Hematopoietic multipotent progenitor cell treated with erythropoietin and hydrocortisone succinate and interleukin-3 and kit ligand, for 8 days (in vitro differentiated cells): ENCODE measurements at regions not wholly inside any gene's neighbourhood (a gene's known extent, or its start where the extent isn't known, plus 50 kb on each side); places are given as distances from the start of the nearest gene placed in this dataset.

Experiments
- DNase-seq: peaks from one replicate; pipeline ENCODE4 v3.0.0-alpha.2; 2015

DNA sequence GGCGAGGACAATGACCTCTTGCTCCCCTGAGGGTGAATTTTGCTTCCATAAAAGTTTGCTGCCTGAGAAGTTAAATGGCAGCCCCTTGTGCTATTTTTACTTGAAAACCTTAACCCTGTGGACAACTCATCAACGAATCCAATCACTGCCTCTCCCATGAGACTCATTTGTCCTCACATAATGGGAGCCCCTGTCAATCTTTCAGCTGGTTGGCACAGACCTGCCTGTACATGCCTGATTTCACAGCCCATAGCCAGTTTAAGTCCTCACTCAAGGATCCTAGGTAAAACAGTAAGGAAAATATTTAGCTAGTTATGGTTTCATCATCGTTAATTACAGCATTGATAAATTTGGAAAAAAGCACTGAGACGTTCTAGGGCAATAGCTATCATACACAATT lies 207.4 kb downstream of the NHLRC3 start:
- DNase-seq = no peak

DNA sequence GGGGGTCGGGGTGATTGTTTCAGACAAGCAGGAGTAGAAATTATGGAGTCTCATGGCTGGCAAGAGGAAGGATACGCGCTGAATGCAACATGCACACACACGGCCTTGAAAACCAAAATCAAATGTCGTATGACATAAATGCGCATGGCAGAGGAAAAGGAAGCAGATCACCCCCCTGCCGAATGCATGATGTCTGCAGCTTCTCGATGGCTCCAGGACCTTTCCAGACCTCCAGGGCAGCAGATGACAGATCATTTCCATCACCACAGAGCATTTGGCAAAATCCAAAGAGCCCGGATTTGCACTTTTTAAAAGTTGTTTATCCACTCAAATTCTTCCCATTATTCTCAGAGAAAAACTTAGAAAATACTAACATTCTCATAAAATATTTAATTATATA lies 211.7 kb downstream of the NHLRC3 start:
- DNase-seq = no peak

DNA sequence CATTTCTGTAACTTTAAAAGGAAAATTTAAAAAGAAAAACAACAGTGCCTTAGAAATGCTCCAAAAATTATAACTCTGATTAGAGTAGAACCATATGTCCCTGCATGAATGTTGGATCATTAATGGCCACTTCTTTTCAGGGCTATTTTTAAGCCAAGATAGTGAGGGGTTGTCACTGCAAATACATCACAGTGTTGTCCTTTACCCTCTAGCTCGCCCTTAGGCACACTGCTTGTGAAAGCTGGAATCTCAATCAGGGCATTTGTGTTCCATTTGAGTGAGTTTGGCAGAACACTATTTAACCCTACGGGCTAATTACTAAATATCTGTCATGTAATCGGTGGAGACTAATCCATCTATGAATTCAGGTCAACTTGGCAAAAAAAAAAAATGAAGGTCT lies 212.2 kb downstream of the NHLRC3 start:
- DNase-seq = no peak

- no peak for DNase-seq
Measured at GRCh38 chr13:39251340-39251739, 213.1 kb downstream of the NHLRC3 start.

- DNase-seq = no peak
Measured at GRCh38 chr13:39253774-39254173, 215.5 kb downstream of the NHLRC3 start.

- DNase-seq = no peak
Measured at GRCh38 chr13:39254601-39255000, 216.3 kb downstream of the NHLRC3 start.

GRCh38 chr13:39257642-39258041 lies 219.4 kb downstream of the NHLRC3 start:
- no peak for DNase-seq

GRCh38 chr13:39259371-39260140 lies 221.3 kb downstream of the NHLRC3 start:
- DNase-seq = no peak

DNA sequence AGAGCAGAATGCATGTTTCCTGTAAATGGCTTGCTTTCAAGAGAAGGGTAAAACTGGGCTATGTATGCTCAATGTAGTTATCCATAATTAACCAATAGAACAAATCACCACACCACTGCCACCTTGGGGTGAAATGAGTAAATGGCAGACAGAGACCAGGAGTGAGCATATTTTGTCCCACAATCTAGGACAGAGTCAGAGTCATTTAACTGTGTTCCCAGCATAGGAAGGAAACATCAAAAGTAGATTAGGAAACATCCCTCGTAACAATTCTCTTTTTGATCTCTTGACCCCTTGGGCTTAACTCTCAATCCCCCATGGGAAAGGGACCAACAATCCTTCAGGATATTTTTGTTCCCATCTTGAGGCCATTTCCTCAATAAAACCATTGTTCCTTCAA lies 224.8 kb downstream of the NHLRC3 start:
- DNase-seq = peak; percentile 71

DNA sequence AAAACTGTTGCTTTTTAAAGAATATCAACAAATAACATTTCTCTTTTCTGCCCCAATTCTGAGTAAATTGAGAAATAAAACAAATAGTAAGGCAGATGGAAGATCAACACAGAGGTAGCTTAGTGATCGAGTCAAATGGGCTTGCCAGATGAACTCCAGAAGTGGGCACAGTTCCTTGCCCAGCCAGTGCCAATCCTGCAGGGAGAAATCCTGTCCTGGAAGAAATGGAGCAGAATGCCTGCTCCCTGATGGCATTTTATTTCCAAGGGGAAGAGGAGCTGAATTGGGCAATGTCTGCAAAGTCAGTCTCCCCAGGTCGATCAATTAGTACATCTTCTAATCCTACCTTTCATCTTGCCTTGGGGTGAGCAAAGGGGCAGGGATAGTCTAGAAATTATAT lies 225.3 kb downstream of the NHLRC3 start:
- no peak for DNase-seq

GRCh38 chr13:39266426-39266825 lies 228.2 kb downstream of the NHLRC3 start:
- DNase-seq = no peak

DNA sequence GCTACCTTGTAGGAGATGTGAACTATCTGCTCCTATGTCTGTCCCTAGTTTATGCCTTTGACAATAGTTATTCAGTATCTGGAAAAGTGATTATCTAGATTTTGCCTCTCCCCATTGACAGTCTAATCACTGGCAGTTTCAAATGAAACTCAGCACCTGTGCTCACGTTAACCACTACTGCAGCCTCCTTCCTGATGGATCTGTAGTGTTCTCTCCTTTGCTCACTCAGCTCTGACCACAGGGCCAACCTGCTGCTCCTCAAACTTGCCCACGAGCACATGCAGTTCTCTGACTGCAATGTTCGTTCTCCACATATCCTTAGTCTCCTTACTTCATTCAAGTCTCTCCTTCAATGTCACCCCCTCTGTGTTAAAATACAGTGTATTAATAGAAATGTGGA lies 230.1 kb downstream of the NHLRC3 start:
- no peak for DNase-seq

GRCh38 chr13:39269004-39269403 lies 230.7 kb downstream of the NHLRC3 start:
- no peak for DNase-seq

- DNase-seq = no peak
Measured at GRCh38 chr13:39269411-39269810, 231.2 kb downstream of the NHLRC3 start.

DNA sequence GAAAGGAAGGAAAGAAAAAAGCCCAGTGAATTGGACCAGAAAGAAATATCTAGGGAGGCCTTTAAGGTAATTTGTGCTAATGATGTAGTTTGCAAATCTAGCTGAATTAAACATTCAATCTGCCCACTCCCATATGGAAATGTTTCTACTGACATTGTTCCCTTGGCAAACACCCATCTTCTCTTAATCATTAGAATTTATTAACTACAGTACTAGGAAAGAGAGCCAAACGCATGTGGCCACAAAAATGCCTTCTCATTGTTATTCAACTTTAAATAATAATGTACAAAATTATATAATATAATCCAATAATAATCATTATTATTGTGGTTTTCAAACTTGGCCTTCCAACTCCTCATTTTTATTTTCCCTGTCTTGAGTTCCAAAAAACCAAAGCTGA lies 234.7 kb downstream of the NHLRC3 start:
- DNase-seq = no peak

DNA sequence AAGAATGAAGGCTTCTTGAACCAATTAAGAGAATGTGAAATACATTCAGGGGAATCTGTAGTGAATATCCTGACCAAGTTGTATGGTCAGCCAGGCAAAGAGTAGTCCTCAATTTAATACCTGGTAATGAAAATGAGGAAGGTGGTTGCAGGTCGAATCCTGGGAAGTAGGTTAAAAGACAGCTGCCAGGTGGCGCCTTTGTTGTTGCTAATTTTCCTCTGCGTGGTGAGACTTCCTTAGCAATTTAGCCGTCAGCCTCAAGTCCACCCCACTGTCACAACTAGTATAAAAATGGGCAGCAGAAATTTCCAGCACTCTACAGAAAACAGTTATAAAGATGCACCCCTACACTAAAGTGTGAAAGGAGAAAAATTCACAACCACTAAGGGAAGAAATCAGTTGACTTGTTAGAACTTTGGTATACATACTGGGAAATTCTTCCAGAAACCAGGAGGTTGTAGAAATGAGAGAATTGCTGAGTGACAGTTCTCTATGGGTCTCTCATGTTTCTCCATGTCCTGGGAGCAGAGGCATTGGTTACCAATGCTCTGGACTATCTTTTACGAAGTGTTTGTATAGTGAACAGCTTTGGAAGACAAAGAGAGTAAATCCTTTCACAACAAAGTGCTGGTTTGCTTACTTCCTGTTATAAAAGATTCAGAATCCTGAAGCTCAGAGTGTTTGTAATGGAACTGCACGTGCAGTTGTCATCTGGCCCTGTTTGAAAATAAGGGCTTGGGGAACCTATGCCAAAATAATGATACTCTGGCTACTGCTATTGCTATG lies 235.9 kb downstream of the NHLRC3 start:
- DNase-seq = peak; percentile 38

GRCh38 chr13:39274739-39275325 lies 236.6 kb downstream of the NHLRC3 start:
- DNase-seq = no peak

- DNase-seq = no peak
Measured at GRCh38 chr13:39279077-39279476, 240.8 kb downstream of the NHLRC3 start.

GRCh38 chr13:39281539-39282150 lies 243.4 kb downstream of the NHLRC3 start:
- DNase-seq = peak; percentile 23

- no peak for DNase-seq
Measured at GRCh38 chr13:39282400-39282972, 244.2 kb downstream of the NHLRC3 start.

DNA sequence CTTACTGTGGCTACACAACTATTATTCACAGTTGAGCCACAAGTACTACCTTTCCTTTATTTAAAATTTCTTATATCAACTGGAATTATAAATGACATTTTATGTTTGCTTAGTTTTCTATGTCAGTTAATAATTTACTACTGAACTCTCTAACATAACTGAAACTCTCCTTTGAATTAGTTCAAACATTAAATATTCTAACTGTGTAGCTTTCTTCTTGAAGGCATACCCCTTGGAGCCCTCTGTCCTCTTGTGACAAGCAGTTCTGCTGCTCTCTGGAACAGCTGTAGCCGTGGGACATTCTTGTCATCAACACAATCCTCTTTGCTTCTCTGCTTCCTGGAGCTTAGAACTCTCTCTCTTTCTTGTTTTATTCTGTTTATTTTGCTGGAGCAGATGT lies 244.8 kb downstream of the NHLRC3 start:
- DNase-seq = no peak

DNA sequence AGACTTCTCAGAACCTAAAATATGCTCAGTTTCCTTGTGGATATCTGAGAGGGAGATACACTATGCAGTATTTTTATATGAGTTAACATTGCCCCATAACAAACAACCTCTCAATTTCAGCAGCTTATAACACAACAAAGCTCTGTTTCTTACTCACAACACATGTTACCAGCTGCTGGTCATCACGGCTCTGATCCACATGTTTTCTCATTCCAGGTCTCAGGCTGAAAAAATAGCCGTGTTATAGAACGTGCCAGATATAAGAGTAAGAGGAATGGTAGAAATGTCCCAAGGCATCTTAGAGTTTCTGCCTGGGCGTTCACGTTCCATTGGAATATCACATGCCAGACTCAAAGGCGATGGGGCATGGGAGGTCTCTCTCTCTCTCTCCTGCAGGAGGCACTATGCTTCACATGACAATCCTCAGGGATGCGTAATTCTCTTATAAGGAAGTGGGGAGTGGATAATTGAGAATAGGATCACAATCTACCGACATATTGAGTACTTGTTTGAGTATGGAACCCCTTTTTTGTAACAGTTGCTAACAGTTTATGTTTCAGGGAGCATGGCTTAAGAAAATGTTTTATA lies 246.6 kb downstream of the NHLRC3 start:
- DNase-seq = no peak
